ENCODE measurements at regions not wholly inside any gene's neighbourhood (a gene's known extent, or its start where the extent isn't known, plus 50 kb on each side); places are given as distances from the start of the nearest gene placed in this dataset.
"Not testable (repeated sequence)": the region's sequence is repeated elsewhere in the genome, so short reads cannot be mapped to it uniquely, and the experiment has no call there.

DNA sequence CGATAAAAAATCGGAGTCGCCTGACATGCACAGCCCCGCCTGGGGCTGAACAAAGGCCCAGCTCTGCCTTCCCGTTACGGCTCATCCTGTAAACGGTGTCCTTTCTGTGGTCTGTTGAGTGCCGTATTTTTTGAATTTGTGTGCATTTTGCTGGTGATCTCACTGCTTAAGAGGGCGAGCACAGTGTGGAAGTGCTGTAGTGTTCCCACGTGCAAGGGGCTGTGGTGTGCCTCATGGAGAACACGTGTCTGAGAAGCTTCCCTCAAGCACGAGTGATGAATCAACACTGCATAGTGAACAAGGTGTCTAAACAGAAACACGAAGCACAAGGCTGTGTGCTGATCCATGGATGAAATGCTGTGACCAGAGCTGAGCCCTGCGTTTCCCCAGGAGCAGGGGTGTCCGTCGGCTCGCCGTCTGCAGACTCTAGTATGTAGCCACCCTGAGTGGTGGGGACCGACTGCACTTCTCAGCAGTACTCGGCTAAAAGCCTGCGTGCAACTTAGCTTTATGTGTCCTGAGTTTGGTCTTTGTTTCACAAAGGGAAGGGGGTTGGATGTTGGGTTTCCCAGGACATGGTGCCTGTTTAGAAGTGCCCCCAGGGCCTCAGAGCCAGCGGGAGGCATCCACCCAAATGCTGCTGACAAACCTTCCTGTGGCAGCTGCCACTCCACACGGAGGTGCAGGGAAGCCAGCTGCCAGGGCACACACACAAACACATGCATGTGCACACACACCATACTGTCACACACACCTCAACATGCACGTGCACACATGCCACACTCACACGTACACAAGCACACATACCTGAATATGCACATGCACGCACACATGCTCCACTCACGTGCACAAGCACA, 77.2 kb upstream of the IRX4 start:
- no peak for DNase-seq (ENCODE audit: low spot score)
- TF ChIP-seq CTCF (IDR thresholded peaks at IDR 0.05; ENCODE audit: extremely low read depth, insufficient read depth, missing control alignments), result no peak
- in situ Hi-C loops (cut with MboI; ENCODE audit: low pct_unique_long_range_greater_than_20kb, low sequenced_read_pairs, unreplicated experiment), result no loop called here

GRCh38 chr5:1959231-1959630, 76.5 kb upstream of the IRX4 start:
- TF ChIP-seq CTCF (IDR thresholded peaks at IDR 0.05; ENCODE audit: extremely low read depth, insufficient read depth, missing control alignments), result no peak
- DNase-seq (ENCODE audit: low spot score), result no peak
- in situ Hi-C loops (cut with MboI; ENCODE audit: low pct_unique_long_range_greater_than_20kb, low sequenced_read_pairs, unreplicated experiment), result no loop called here

DNA sequence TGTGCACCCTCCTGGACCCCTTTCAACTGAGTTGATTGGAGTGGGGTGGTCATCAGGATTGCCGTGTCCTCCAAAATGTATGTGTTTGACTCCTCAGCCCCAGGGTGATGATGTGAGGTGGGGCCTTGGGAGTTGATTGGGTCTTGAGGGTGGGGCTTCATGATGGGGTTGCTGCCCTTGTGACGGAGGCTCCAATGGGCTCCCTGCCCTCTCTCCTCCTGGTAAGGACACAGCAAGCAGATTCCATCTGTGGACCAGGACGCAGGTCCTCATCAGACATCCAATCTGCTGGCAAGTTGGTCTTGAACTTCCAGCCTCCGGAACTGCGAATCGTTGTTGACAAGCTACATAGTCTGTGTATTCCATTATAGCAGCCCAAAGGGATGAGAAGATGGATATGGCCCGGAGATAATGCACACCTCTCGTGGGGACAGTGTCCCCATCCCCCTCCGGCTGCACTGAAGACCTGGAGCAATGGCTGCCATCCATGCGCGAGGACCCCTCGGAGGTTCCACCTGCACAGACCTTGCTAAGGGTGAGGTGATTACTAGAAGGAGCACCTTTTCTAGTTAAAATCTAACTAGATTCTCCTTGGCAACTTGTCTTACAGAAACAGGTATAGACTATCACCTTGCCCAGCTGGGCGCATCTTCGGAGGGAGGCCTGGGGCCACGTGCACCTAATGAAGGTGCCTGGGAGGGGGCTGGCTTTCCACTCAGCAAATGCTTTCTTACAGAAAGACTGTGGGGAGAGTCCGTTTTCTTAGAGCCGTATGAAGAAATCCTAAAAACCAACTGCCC, 75.7 kb upstream of the IRX4 start:
- no peak for TF ChIP-seq CTCF (IDR thresholded peaks at IDR 0.05; ENCODE audit: extremely low read depth, insufficient read depth, missing control alignments)
- in situ Hi-C loops (cut with MboI; ENCODE audit: low pct_unique_long_range_greater_than_20kb, low sequenced_read_pairs, unreplicated experiment), result no loop called here
- no peak for DNase-seq (ENCODE audit: low spot score)

DNA sequence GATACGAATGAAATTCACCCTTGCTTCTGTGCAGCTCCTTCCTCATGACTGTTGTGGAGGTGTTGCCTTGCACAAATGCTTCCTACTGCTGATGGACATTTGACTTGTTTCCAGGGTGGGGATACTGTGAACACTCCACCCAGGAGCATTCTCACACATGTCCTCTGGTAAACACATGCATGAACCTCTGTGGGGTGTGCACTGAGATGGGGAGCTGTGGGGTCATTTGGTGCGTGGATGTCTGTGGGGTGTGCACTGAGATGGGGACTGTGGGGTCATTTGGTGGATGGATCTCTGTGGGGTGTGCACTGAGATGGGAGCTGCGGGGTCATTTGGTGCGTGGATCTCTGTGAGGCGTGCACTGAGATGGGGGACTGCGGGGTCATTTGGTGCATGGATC, 72.9 kb upstream of the IRX4 start:
- DNase-seq (ENCODE audit: low spot score), result no peak
- no peak for TF ChIP-seq CTCF (IDR thresholded peaks at IDR 0.05; ENCODE audit: extremely low read depth, insufficient read depth, missing control alignments)
- in situ Hi-C loops (cut with MboI; ENCODE audit: low pct_unique_long_range_greater_than_20kb, low sequenced_read_pairs, unreplicated experiment), result no loop called here

DNA sequence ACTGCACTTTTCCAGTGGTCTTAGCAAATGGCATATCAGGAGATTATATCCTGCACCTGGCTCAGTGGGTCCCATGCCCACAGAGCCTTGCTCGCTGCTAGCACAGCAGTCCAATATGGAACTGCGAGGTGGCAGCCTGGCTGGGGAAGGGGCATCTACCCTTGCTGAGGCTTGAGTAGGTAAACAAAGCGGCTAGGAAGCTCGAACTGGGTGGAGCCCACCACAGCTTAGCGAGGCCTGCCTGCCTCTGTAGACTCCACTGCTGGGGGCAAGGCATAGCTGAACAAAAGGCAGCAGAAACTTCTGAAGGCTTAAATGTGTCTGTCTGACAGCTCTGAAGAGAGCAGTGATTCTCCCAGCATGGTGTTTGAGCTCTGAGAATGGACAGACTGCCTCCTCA, 71.0 kb upstream of the IRX4 start:
- DNase-seq (ENCODE audit: low spot score); in situ Hi-C loops (cut with MboI; ENCODE audit: low pct_unique_long_range_greater_than_20kb, low sequenced_read_pairs, unreplicated experiment): not testable (repeated sequence)

DNA sequence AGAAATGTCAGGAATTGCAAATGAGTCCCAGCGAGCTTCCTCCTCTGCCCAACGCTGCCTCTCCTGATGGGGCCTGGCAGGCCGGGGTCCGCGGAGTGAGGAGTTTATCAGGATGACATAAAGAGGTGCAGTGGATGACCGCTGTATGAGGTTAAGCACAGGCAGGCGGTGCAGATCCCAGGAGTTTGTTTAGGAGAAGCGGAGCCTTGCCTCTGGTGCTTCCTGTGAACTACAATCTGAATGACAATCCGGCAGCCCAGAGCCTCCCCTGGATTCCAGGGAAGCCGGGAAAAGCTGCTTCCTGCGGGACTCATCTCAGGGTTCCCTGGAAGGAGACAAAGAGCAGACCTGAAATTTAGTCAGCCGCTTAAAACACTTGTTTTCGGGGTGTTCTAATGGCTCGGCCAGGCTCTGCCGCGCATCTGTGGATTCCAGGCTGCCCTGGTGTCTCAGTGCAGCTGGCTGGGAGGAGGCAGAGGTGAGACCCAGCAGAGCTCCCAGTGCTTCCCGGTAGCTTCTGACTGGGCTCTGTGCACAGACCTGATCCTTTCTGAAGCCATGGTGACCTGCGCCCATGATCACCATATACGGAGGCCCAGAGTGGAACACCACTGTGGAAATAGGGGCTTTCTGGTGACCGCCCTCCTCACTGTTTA, 69.8 kb upstream of the IRX4 start:
- no peak for TF ChIP-seq CTCF (IDR thresholded peaks at IDR 0.05; ENCODE audit: extremely low read depth, insufficient read depth, missing control alignments)
- DNase-seq (ENCODE audit: low spot score), result no peak
- in situ Hi-C loops (cut with MboI; ENCODE audit: low pct_unique_long_range_greater_than_20kb, low sequenced_read_pairs, unreplicated experiment), result no loop called here

Measured in GM13977 (cell line).